A549 (cell line): ENCODE measurements at regions not wholly inside any gene's neighbourhood (a gene's known extent, or its start where the extent isn't known, plus 50 kb on each side); places are given as distances from the start of the nearest gene placed in this dataset.

Experiments
- ATAC-seq, 2 experiments: fragments of 200-7000 bp in 1 of 2; fragments of >200 bp in 1 of 2; cut with Nextera tagmentation in 1 of 2; cut with Tn5 transposase in 1 of 2; 3 replicates each; pipeline versions ENCODE4 v1.8.0 to v1.9.1; 2018 to 2020; ENCODE audit warnings: mild to moderate bottlenecking in 1 of 2, moderate library complexity in 1 of 2
- CTCF ChIA-PET: fragments of 300-600 bp; sonication (Branson Sonifier 250); formaldehyde crosslinking; extraction: SDS; loops from one replicate; lab custom pipeline; 2021; ENCODE audit warnings: antibody characterized with exemption, inconsistent platforms; lab: Yijun Ruan, JAX
- POLR2A ChIA-PET: fragments of 350-600 bp; formaldehyde crosslinking; extraction: SDS; loops from one replicate; lab custom pipeline; 2021; ENCODE audit warnings: antibody characterized with exemption, inconsistent platforms; lab: Yijun Ruan, JAX
- DNase-seq, 2 experiments: peaks; one replicate each; pipeline versions ENCODE4 v3.0.0 to v3.0.0-alpha.2; 2011 to 2016; ENCODE audit warnings: low read depth in 1 of 2, low spot score in 1 of 2
- FAIRE-seq: peaks from 2 replicates; lab custom pipeline; 2011; peaks lifted over from hg19 to GRCh38; lab: Jason Lieb, UNC
- H3K27ac ChIP-seq, 2 experiments: fragments of >200 bp; sonication (Bioruptor Twin); formaldehyde crosslinking; 3 replicates each; pipeline ENCODE4 v1.5.1; 2016 to 2017
- H3K4me1 ChIP-seq: fragments of >200 bp; sonication (Bioruptor Twin); formaldehyde crosslinking; 3 replicates; pipeline ENCODE4 v1.6.1; 2016
- H3K4me2 ChIP-seq: fragments of >200 bp; sonication (Bioruptor Twin); formaldehyde crosslinking; 3 replicates; pipeline ENCODE4 v1.6.1; 2016
- H3K4me3 ChIP-seq: fragments of >200 bp; sonication (Bioruptor Twin); formaldehyde crosslinking; 3 replicates; pipeline ENCODE4 v1.5.1; 2016
- H3K9me3 ChIP-seq: fragments of >200 bp; sonication (Bioruptor Twin); formaldehyde crosslinking; 3 replicates; pipeline ENCODE4 v1.6.1; 2016
- CBX2 ChIP-seq: fragments of 200-600 bp; sonication (generic); IDR thresholded peaks from 2 replicates; pipeline ENCODE4 v1.6.1; 2016; ENCODE audit warnings: low read depth, mild to moderate bottlenecking, borderline replicate concordance
- CBX8 ChIP-seq: fragments of 200-600 bp; sonication (generic); IDR thresholded peaks from 2 replicates; pipeline ENCODE4 v1.6.1; 2016
- EHF ChIP-seq: fragments of 250-450 bp; sonication (Bioruptor Pico); IDR thresholded peaks from 2 replicates; pipeline ENCODE4 v1.5.0; 2020; ENCODE audit warnings: mild to moderate bottlenecking
- EHMT2 ChIP-seq: fragments of 200-600 bp; sonication (generic); IDR thresholded peaks from 2 replicates; pipeline ENCODE4 v1.6.1; 2016; ENCODE audit warnings: antibody characterized with exemption, low read depth, mild to moderate bottlenecking, moderate library complexity
- EP300 ChIP-seq, 2 experiments: fragments of >200 bp; sonication (Bioruptor Twin); formaldehyde crosslinking; IDR thresholded peaks; 2 replicates in 1 of 2; 3 replicates in 1 of 2; pipeline ENCODE4 v1.6.1; 2016 to 2017
- FOSB ChIP-seq: fragments of 250-450 bp; sonication (Bioruptor Pico); IDR thresholded peaks from 2 replicates; pipeline ENCODE4 v1.5.0; 2020; ENCODE audit warnings: mild to moderate bottlenecking, moderate library complexity
- FOXS1 ChIP-seq: fragments of 250-450 bp; sonication (Bioruptor Pico); IDR thresholded peaks from 2 replicates; pipeline ENCODE4 v1.5.0; 2020; ENCODE audit warnings: mild to moderate bottlenecking, moderate library complexity
- GATA3 ChIP-seq: IDR thresholded peaks from 2 replicates; pipeline ENCODE4 v1.6.1; 2012; ENCODE audit warnings: borderline replicate concordance
- HDAC2 ChIP-seq: fragments of 200-600 bp; sonication (generic); IDR thresholded peaks from 2 replicates; pipeline ENCODE4 v1.6.1; 2016
- HOXA7 ChIP-seq: fragments of 250-450 bp; sonication (Bioruptor Pico); IDR thresholded peaks from 2 replicates; pipeline ENCODE4 v1.5.0; 2020; ENCODE audit warnings: mild to moderate bottlenecking, moderate library complexity
- HOXB5 ChIP-seq: fragments of 250-450 bp; sonication (Bioruptor Pico); IDR thresholded peaks from 2 replicates; pipeline ENCODE4 v1.5.0; 2020; ENCODE audit warnings: mild to moderate bottlenecking, moderate library complexity
- MAZ ChIP-seq: fragments of 150-350 bp; IDR thresholded peaks from 2 replicates; pipeline ENCODE4 v1.6.1; 2014; ENCODE audit warnings: antibody characterized with exemption, low read depth, low read length, borderline replicate concordance
- MYC ChIP-seq: IDR thresholded peaks from 2 replicates; pipeline ENCODE4 v1.6.1; 2012; ENCODE audit warnings: mild to moderate bottlenecking, inconsistent platforms, low read length, improper control_type of control experiment, borderline replicate concordance
- NFE2L2 ChIP-seq: fragments of 150-350 bp; conservative IDR thresholded peaks from 2 replicates; pipeline ENCODE4 v1.6.1; 2014; ENCODE audit warnings: low read length
- NPAS2 ChIP-seq: fragments of 250-450 bp; sonication (Bioruptor Pico); IDR thresholded peaks from 2 replicates; pipeline ENCODE4 v1.8.0; 2022; ENCODE audit warnings: mild to moderate bottlenecking, moderate library complexity, borderline replicate concordance
- NR3C1 ChIP-seq: fragments of >200 bp; sonication (Bioruptor Twin); formaldehyde crosslinking; IDR thresholded peaks from 3 replicates; pipeline ENCODE4 v1.6.1; 2017
- PHF8 ChIP-seq: fragments of 200-600 bp; sonication (generic); IDR thresholded peaks from 2 replicates; pipeline ENCODE4 v1.6.1; 2016; ENCODE audit warnings: low read depth, mild to moderate bottlenecking, antibody characterized with exemption, moderate library complexity, borderline replicate concordance
- POLR2A ChIP-seq: IDR thresholded peaks from 2 replicates; pipeline ENCODE4 v1.6.1; 2012; ENCODE audit warnings: mild to moderate bottlenecking, low read length
- RAD21 ChIP-seq, 2 experiments: fragments of >200 bp in 1 of 2; sonication (Bioruptor Twin) in 1 of 2; formaldehyde crosslinking in 1 of 2; IDR thresholded peaks in 1 of 2; conservative IDR thresholded peaks in 1 of 2; 2 replicates in 1 of 2; 3 replicates in 1 of 2; pipeline ENCODE4 v1.6.1; 2012 to 2018; ENCODE audit warnings: inconsistent platforms in 1 of 2
- SMC3 ChIP-seq: fragments of >200 bp; sonication (Bioruptor Twin); formaldehyde crosslinking; IDR thresholded peaks from 3 replicates; pipeline ENCODE4 v1.6.1; 2018; ENCODE audit warnings: inconsistent platforms
- ZC3H11A ChIP-seq: fragments of 450-650 bp; IDR thresholded peaks from 2 replicates; pipeline ENCODE4 v1.6.1; 2014; ENCODE audit warnings: antibody characterized with exemption, mild to moderate bottlenecking
- ZNF302 ChIP-seq: fragments of 250-450 bp; sonication (Bioruptor Pico); IDR thresholded peaks from 2 replicates; pipeline ENCODE4 v1.9.0; 2021; ENCODE audit warnings: inconsistent platforms, mild to moderate bottlenecking, moderate library complexity
- WGBS: methylation state at CpG from one replicate; pipeline ENCODE4 v1.1.6; 2017; ENCODE audit errors: missing lambda C conversion rate; 5-methylcytosine and 5-hydroxymethylcytosine counted together
- TF ChIP-seq, protein P1 (sequence below): fragments of 450-650 bp; IDR thresholded peaks from 2 replicates; pipeline ENCODE4 v1.6.1; 2014; ENCODE audit warnings: antibody characterized with exemption
- TF ChIP-seq, protein P2 (sequence below): fragments of 150-350 bp; IDR thresholded peaks from 2 replicates; pipeline ENCODE4 v1.6.1; 2014; ENCODE audit warnings: low read depth, mild to moderate bottlenecking, low read length
- TF ChIP-seq, protein P3 (sequence below): IDR thresholded peaks from 2 replicates; pipeline ENCODE4 v1.6.1; 2012
- TF ChIP-seq, protein P4 (sequence below): fragments of >200 bp; sonication (Bioruptor Twin); formaldehyde crosslinking; IDR thresholded peaks from 3 replicates; pipeline ENCODE4 v1.6.1; 2016

DNA sequence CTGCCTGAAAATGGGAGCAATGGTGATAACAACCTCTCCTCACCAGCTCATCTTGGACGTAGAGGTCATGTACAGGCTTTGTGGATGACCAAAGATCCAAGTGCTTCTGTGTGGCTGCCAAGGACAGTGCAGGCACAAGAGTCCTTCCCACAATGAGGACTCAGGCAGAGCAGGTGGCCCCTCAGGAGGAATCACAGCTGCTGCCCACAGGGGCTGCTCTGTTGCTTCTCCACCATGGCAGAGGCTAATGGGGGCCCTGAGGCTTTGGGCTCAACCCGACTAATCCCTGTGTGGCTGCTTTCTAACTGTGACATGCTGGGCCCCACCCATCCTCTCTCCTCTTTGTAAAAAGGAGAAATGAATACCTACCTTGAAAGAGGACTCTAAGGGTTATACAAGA is 58.1 kb upstream of the MRPS22 start:
- ChIA-PET POLR2A (no interaction called here), CTCF (interaction anchor here (0.8 kb wide), 1 partner anchor 43 kb away, joined by 5 read pairs; no protein-coding TSS in a partner anchor)
- Histone ChIP-seq H3K9me3 (no peaks in the 10 kb centered on the region), H3K4me1 (no peaks in the 10 kb centered on the region), H3K4me2 (no peak overlapping the region), H3K4me3 (no peak overlapping the region), H3K27ac (no peak overlapping the region)
- no peak for FAIRE-seq
- 80% methylated on average over 1 of the region's 2 CpGs for WGBS
- TF ChIP-seq, protein P1, sequence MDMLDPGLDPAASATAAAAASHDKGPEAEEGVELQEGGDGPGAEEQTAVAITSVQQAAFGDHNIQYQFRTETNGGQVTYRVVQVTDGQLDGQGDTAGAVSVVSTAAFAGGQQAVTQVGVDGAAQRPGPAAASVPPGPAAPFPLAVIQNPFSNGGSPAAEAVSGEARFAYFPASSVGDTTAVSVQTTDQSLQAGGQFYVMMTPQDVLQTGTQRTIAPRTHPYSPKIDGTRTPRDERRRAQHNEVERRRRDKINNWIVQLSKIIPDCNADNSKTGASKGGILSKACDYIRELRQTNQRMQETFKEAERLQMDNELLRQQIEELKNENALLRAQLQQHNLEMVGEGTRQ: no peak
- no peak for TF ChIP-seq FOXS1
- no peak for TF ChIP-seq FOSB (CRISPR knock-in tag)
- TF ChIP-seq ZNF302 (CRISPR knock-in tag): no peak
- no peak for DNase-seq
- ATAC-seq: no peak

DNA sequence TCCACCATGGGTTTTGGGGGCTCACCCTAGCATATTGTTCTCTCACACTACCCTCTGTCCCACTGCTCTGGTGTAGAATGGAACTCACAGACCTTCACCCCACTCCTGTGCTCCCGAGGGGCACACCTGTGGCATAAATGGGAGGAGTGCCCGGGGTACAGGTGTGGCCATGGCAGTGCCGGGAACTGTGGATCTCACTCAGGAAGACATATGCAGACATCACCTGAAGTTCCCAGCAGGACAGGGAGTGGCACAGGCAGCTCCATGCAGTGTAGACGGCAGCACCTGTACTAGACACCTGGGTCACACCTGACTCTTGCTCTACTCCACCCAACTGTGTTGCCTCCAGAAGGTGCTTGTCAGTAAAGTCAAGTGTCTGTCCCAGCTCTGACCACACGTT is 57.6 kb upstream of the MRPS22 start:
- TF ChIP-seq HDAC2 (no peak), ZC3H11A (no peak), POLR2A (no peak), CBX8 (no peak), HOXA7 (no peak), RAD21 (conservative IDR thresholded peaks at IDR 0.05 in 1 of 2, IDR thresholded peaks at IDR 0.05 in 1 of 2) (no peak), EP300 (IDR thresholded peaks at IDR 0.05) (no peak), NR3C1 (no peak), PHF8 (no peak), EHMT2 (no peak), EHF (no peak), MAZ (no peak), FOSB (CRISPR knock-in tag) (no peak), NPAS2 (no peak), CBX2 (no peak), ZNF302 (CRISPR knock-in tag) (no peak)
- TF ChIP-seq, protein P2, sequence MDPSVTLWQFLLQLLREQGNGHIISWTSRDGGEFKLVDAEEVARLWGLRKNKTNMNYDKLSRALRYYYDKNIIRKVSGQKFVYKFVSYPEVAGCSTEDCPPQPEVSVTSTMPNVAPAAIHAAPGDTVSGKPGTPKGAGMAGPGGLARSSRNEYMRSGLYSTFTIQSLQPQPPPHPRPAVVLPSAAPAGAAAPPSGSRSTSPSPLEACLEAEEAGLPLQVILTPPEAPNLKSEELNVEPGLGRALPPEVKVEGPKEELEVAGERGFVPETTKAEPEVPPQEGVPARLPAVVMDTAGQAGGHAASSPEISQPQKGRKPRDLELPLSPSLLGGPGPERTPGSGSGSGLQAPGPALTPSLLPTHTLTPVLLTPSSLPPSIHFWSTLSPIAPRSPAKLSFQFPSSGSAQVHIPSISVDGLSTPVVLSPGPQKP: no peak
- TF ChIP-seq, protein P3, sequence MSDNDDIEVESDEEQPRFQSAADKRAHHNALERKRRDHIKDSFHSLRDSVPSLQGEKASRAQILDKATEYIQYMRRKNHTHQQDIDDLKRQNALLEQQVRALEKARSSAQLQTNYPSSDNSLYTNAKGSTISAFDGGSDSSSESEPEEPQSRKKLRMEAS: no peak
- CTCF ChIA-PET: interaction anchor here (0.8 kb wide), 1 partner anchor 344 kb away, joined by 3 read pairs; no protein-coding TSS in a partner anchor
- no peak for DNase-seq
- Histone ChIP-seq H3K4me2 (no peak overlapping the region), H3K4me1 (no peaks in the 10 kb centered on the region), H3K27ac (no peak overlapping the region), H3K9me3 (no peaks in the 10 kb centered on the region), H3K4me3 (no peak overlapping the region)
- no peak for FAIRE-seq
- no peak for ATAC-seq
- 69% methylated on average over 3 of the region's 5 CpGs for WGBS
- POLR2A ChIA-PET: no interaction called here

DNA sequence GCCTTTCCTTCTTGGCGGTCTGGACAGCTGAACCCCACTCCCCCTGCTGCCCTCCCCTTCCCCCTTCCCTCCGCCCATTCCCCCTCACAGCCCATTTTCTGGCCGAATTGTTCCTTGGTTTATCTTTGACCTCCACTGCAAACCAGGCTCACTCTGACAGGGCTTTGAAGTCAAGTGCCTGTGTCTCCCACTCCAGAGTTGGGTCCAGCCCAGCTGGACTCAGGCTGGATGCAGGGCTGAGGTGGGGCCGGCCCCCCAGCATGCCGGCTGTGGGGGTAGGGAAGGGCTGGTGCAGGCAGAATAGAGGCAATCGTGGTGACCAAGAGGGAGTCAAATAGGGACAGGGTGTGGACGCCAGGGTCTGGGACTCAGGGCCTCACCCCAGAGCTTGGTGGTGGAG is 57.0 kb upstream of the MRPS22 start:
- no peak overlapping the region for H3K27ac ChIP-seq
- no peak for DNase-seq

DNA sequence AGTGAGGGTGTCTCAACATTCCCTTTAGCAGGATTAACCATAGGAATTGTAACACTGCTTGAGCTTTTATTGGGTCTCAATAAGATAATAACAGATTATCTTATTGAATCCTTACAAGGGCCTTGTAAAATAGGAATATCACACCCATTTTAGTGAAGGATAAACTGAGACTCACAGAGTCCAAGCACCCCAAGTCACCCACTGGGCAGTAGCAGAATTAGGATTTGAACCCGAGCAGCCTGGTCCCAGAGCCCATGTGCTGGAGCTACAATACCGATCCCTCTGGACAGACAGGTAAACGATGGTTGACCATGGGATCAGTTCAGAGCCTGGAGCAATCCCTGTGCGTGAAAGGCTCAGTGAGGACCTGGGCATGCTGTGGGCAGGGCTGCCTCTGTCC is 56.3 kb upstream of the MRPS22 start:
- ChIA-PET CTCF (no interaction called here), POLR2A (no interaction called here)
- ATAC-seq (no peak), DNase-seq (no peak), FAIRE-seq (no peak)
- Histone ChIP-seq H3K4me2 (no peak overlapping the region), H3K4me1 (peaks cover 2% of the 10 kb centered on the region; the same call in 1 of the 3 replicates), H3K27ac (no peak overlapping the region), H3K4me3 (no peak overlapping the region), H3K9me3 (no peaks in the 10 kb centered on the region)
- WGBS: 100% methylated on average over 1 of the region's 4 CpGs
- TF ChIP-seq SMC3 (no peak), CBX8 (no peak), MYC (no peak), PHF8 (no peak), GATA3 (no peak), FOXS1 (no peak)
- TF ChIP-seq, protein P4, sequence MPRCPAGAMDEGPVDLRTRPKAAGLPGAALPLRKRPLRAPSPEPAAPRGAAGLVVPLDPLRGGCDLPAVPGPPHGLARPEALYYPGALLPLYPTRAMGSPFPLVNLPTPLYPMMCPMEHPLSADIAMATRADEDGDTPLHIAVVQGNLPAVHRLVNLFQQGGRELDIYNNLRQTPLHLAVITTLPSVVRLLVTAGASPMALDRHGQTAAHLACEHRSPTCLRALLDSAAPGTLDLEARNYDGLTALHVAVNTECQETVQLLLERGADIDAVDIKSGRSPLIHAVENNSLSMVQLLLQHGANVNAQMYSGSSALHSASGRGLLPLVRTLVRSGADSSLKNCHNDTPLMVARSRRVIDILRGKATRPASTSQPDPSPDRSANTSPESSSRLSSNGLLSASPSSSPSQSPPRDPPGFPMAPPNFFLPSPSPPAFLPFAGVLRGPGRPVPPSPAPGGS: no peak
- TF ChIP-seq, protein P2: no peak

More for the DNA sequence above, 57.0 kb upstream of the MRPS22 start:
- CTCF ChIA-PET: interaction anchor here (0.8 kb wide), 1 partner anchor 344 kb away, joined by 3 read pairs; no protein-coding TSS in a partner anchor
- TF ChIP-seq NFE2L2 (no peak), ZNF302 (CRISPR knock-in tag) (no peak), HOXB5 (no peak)
- ATAC-seq: no peak
- FAIRE-seq: no peak
- POLR2A ChIA-PET: no interaction called here
- Histone ChIP-seq H3K9me3 (no peaks in the 10 kb centered on the region), H3K4me3 (no peak overlapping the region), H3K4me1 (no peaks in the 10 kb centered on the region), H3K4me2 (no peak overlapping the region)
- 67% methylated on average over 2 of the region's 7 CpGs for WGBS
